Spleen (tissue), 11 donors: ENCODE measurements at regions not wholly inside any gene's neighbourhood (a gene's known extent, or its start where the extent isn't known, plus 50 kb on each side); places are given as distances from the start of the nearest gene placed in this dataset.

Experiments used
- DNase-seq: peaks from one replicate; pipeline ENCODE4 v3.0.0-alpha.2; 2020
- H3K27ac ChIP-seq, 8 donors: fragments of 200-600 bp; sonication (generic) in 7 of 8; 1 replicate in 4 of 8; 2 replicates in 4 of 8; pipeline versions ENCODE4 v1.5.0 to v1.8.0; 2016 to 2021; ENCODE audit warnings: inconsistent platforms in 4 of 8, mild to moderate bottlenecking in 4 of 8, moderate library complexity in 1 of 8
- H3K27me3 ChIP-seq, 7 donors: fragments of 200-600 bp; sonication (generic) in 6 of 7; replicated peaks in 1 of 7; 1 replicate in 4 of 7; 2 replicates in 3 of 7; pipeline versions ENCODE4 v1.5.0 to v1.8.0; 2016 to 2021; ENCODE audit warnings: inconsistent platforms in 3 of 7, mild to moderate bottlenecking in 1 of 7
- H3K36me3 ChIP-seq, 6 donors: fragments of 200-600 bp; sonication (generic) in 5 of 6; 1 replicate in 4 of 6; 2 replicates in 2 of 6; pipeline versions ENCODE4 v1.5.0 to v1.8.0; 2016 to 2021; ENCODE audit warnings: inconsistent platforms in 2 of 6
- H3K4me1 ChIP-seq, 6 donors: fragments of 200-600 bp; sonication (generic) in 5 of 6; 1 replicate in 3 of 6; 2 replicates in 3 of 6; pipeline versions ENCODE4 v1.5.0 to v1.8.0; 2016 to 2021; ENCODE audit warnings: inconsistent platforms in 3 of 6
- H3K4me3 ChIP-seq, 8 donors: fragments of 200-600 bp; sonication (generic) in 7 of 8; 1 replicate in 4 of 8; 2 replicates in 4 of 8; pipeline versions ENCODE4 v1.5.0 to v1.8.0; 2016 to 2021; ENCODE audit warnings: inconsistent platforms in 4 of 8, mild to moderate bottlenecking in 4 of 8, moderate library complexity in 2 of 8
- H3K9me3 ChIP-seq, 8 donors: fragments of 200-600 bp; sonication (generic) in 7 of 8; 1 replicate in 4 of 8; 2 replicates in 4 of 8; pipeline versions ENCODE4 v1.5.0 to v1.8.0; 2016 to 2021; ENCODE audit warnings: inconsistent platforms in 4 of 8
- CTCF ChIP-seq, 11 experiments: fragments of 200-600 bp in 7 of 11; fragments of 450-650 bp in 4 of 11; sonication (generic) in 4 of 11; IDR thresholded peaks in 8 of 11; conservative IDR thresholded peaks in 3 of 11; 1 replicate in 7 of 11; 2 replicates in 4 of 11; pipeline versions ENCODE4 v1.4.0 to v1.8.0; 2016 to 2021; ENCODE audit warnings: antibody characterized with exemption in 11 of 11, inconsistent platforms in 4 of 11, mild to moderate bottlenecking in 1 of 11
- POLR2A ChIP-seq, 3 donors: fragments of 450-650 bp; IDR thresholded peaks; one replicate each; pipeline ENCODE4 v1.5.1; 2017; ENCODE audit warnings: antibody characterized with exemption in 3 of 3, mild to moderate bottlenecking in 1 of 3
- POLR2AphosphoS5 ChIP-seq, 3 donors: sonication (generic); formaldehyde crosslinking; IDR thresholded peaks; one replicate each; pipeline ENCODE4 v1.5.1; 2017; ENCODE audit warnings: antibody characterized with exemption in 3 of 3
- WGBS, 5 donors: extraction: QIAGEN DNeasy Blood & Tissue Kit in 3 of 5; methylation state at CpG; one replicate each; pipeline versions ENCODE4 v1.1.5 to v1.1.7; 2013 to 2018; 5-methylcytosine and 5-hydroxymethylcytosine counted together
- intact Hi-C: fragments of 100-400 bp; cut with DNase I; formaldehyde crosslinking; loops from one replicate; pipeline ENCODE4 v1.15.0; 2023; ENCODE audit warnings: low total_unique reads
- donor health status: healthy with polysubstance abuse.
- donor health status: DM: no; HTN: no; CAD: no; lungs with moderate emphysema.
- donor health status: DM: no; HTN: no; CAD: no.
- donor health status: Bipolar disorder and iron deficiency.
- donor health status: healthy.
- donor health status: DM: no; HTN: no; CAD: no.
- donor health status: DM: yes; HTN: yes; CAD: no.

DNA sequence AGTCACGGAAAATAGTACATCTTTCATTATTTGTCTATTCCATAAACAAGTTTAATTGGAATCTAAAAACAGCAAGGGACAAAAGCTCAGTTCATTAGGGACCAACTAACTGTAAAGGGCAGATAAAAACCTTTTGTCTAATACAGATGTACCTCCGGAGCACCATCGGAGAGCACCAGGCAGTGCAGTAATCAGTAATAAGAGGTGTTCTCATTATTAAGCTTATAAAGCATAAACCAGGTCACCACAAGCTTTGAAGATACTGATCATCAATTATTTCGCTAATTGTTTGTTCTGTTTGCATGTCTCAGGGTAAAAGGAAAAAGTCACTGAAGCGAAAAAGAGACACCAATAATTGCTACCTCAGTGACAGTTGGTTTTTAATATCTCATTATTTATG is 207.3 kb upstream of the PRKD1 start:
- Histone ChIP-seq H3K27me3 (no peaks in the 10 kb centered on the region), H3K36me3 (no peaks in the 10 kb centered on the region), H3K9me3 (peaks cover 0 to 4% (median 0%) of the 10 kb centered on the region in 8 donors), H3K4me3 (no peak overlapping the region), H3K27ac (no peak overlapping the region), H3K4me1 (no peaks in the 10 kb centered on the region)
- no peak for DNase-seq
- intact Hi-C loops = no loop called here
- TF ChIP-seq POLR2AphosphoS5 (IDR thresholded peaks at IDR 0.05) (no peak), CTCF (IDR thresholded peaks at IDR 0.05 in 8 of 11, conservative IDR thresholded peaks at IDR 0.05 in 3 of 11) (no peak), POLR2A (IDR thresholded peaks at IDR 0.05) (no peak)
- 81 to 93% (median 87%) methylated on average over 5 of the region's 5 CpGs for WGBS, 5 donors

DNA sequence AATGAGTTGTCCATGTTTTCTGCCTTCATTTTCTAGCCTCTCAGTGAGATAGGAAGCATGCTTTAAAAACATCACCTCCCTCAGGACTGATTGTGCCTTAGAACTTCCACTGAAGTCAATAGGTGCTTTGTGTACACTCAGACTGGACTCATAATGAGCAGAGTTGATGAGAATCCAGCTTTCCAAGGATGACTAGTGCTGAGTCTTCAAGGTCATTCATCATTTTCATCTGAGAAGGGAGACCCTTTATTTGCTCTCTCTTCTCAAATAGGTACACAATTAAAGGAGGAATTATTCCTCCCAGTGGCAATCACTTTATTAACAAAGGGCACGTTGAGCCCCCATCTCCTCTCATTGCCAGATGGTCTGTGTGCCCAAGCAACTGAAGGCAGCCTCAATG is 210.9 kb upstream of the PRKD1 start:
- Histone ChIP-seq H3K27me3 (no peaks in the 10 kb centered on the region), H3K4me1 (no peaks in the 10 kb centered on the region), H3K36me3 (no peaks in the 10 kb centered on the region), H3K27ac (no peak overlapping the region), H3K4me3 (no peak overlapping the region), H3K9me3 (peaks cover 0 to 7% (median 0%) of the 10 kb centered on the region in 8 donors)
- no peak for DNase-seq
- TF ChIP-seq POLR2A (IDR thresholded peaks at IDR 0.05) (no peak), POLR2AphosphoS5 (IDR thresholded peaks at IDR 0.05) (no peak), CTCF (IDR thresholded peaks at IDR 0.05 in 8 of 11, conservative IDR thresholded peaks at IDR 0.05 in 3 of 11) (no peak)
- intact Hi-C loops = no loop called here
- WGBS, 5 donors = 71 to 83% (median 77%) methylated on average over 1 of the region's 1 CpG

DNA sequence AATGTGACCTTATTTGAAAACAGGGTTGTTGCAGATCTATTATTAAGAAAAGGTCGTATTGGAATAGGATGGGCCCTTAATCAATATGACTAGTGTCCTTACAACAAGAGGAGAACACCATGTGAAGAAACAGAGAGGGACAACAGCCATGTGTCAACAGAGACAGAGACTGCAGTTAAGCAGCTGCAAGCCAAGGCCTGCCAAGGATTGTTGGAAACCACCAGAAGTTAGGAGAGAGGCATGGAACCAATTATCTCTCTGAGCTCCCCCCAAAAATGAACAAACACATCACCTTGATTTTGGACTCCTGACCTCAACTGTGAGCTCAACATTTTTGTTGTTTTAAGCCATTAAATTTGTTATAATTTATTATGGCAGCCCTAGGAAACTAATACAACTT is 214.6 kb upstream of the PRKD1 start:
- Histone ChIP-seq H3K27me3 (no peaks in the 10 kb centered on the region), H3K4me3 (no peak overlapping the region), H3K27ac (no peak overlapping the region), H3K4me1 (no peaks in the 10 kb centered on the region), H3K36me3 (no peaks in the 10 kb centered on the region), H3K9me3 (peaks cover 0 to 37% (median 22%) of the 10 kb centered on the region in 8 donors)
- TF ChIP-seq CTCF (IDR thresholded peaks at IDR 0.05 in 8 of 11, conservative IDR thresholded peaks at IDR 0.05 in 3 of 11) = no peak
- no peak for TF ChIP-seq POLR2AphosphoS5 (IDR thresholded peaks at IDR 0.05)
- TF ChIP-seq POLR2A (IDR thresholded peaks at IDR 0.05) = no peak
- 32 to 86% (median 68%) methylated on average over 1 of the region's 1 CpG for WGBS, 5 donors
- intact Hi-C loops = no loop called here
- no peak for DNase-seq

DNA sequence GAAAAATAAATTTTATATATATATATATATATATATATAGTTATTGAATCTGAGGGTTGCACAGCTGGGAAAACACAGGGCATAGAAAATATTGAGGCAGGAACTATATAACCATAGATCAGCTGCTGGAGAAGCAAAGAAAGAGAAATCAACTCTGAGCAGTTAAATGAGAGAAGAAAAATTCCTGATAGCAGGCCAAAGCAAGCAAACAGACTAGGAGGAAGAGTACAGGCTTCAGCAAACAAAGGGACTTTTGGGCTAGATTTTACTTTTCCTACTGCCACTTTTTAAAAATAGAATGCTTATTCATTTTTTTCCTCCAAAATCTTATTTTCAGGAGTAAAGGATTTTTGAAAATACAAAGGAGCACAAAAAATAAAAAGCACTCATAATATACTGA is 216.0 kb upstream of the PRKD1 start:
- Histone ChIP-seq H3K36me3 (no peaks in the 10 kb centered on the region), H3K4me3 (no peak overlapping the region), H3K27ac (no peak overlapping the region), H3K4me1 (no peaks in the 10 kb centered on the region), H3K9me3 (peaks cover 0 to 52% (median 33%) of the 10 kb centered on the region in 8 donors), H3K27me3 (no peaks in the 10 kb centered on the region)
- TF ChIP-seq POLR2AphosphoS5 (IDR thresholded peaks at IDR 0.05) (no peak), CTCF (IDR thresholded peaks at IDR 0.05 in 8 of 11, conservative IDR thresholded peaks at IDR 0.05 in 3 of 11) (no peak), POLR2A (IDR thresholded peaks at IDR 0.05) (no peak)
- intact Hi-C loops = no loop called here
- DNase-seq = no peak
